H1 (cell line): ENCODE measurements at regions not wholly inside any gene's neighbourhood (a gene's known extent, or its start where the extent isn't known, plus 50 kb on each side); places are given as distances from the start of the nearest gene placed in this dataset.

Experiments
- CHD2 ChIP-seq: IDR thresholded peaks from 2 replicates; pipeline ENCODE4 v1.6.1; 2012; ENCODE audit warnings: low read length, improper control_type of control experiment
- POU5F1 ChIP-seq: IDR thresholded peaks from 2 replicates; pipeline ENCODE4 v1.6.1; 2011; ENCODE audit warnings: low read depth, mild to moderate bottlenecking, low read length, moderate library complexity
- TF ChIP-seq, protein P1 (sequence below): IDR thresholded peaks from 2 replicates; pipeline ENCODE4 v1.6.1; 2012; ENCODE audit warnings: inconsistent platforms

- TF ChIP-seq, protein P1, sequence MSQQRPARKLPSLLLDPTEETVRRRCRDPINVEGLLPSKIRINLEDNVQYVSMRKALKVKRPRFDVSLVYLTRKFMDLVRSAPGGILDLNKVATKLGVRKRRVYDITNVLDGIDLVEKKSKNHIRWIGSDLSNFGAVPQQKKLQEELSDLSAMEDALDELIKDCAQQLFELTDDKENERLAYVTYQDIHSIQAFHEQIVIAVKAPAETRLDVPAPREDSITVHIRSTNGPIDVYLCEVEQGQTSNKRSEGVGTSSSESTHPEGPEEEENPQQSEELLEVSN = no peak
- TF ChIP-seq POU5F1 = no peak
- no peak for TF ChIP-seq CHD2
Observed at GRCh38 chr1:187236199-187236598, 407.4 kb downstream of the PLA2G4A start (continued).
